Sigmoid colon (tissue), 4 donors: ENCODE measurements at regions not wholly inside any gene's neighbourhood (a gene's known extent, or its start where the extent isn't known, plus 50 kb on each side); places are given as distances from the start of the nearest gene placed in this dataset.

ENCODE experiments used
- POLR2AphosphoS5 ChIP-seq, 4 donors: sonication (generic); formaldehyde crosslinking; IDR thresholded peaks; one replicate each; pipeline ENCODE4 v1.6.1; 2017; ENCODE audit warnings: antibody characterized with exemption in 4 of 4
- TF ChIP-seq, protein P1 (sequence below), 4 experiments: fragments of 450-650 bp in 3 of 4; fragments of 200-600 bp in 1 of 4; IDR thresholded peaks; one replicate each; pipeline ENCODE4 v1.5.1; 2016 to 2019; ENCODE audit warnings: antibody characterized with exemption in 4 of 4, mild to moderate bottlenecking in 3 of 4, moderate library complexity in 2 of 4

DNA sequence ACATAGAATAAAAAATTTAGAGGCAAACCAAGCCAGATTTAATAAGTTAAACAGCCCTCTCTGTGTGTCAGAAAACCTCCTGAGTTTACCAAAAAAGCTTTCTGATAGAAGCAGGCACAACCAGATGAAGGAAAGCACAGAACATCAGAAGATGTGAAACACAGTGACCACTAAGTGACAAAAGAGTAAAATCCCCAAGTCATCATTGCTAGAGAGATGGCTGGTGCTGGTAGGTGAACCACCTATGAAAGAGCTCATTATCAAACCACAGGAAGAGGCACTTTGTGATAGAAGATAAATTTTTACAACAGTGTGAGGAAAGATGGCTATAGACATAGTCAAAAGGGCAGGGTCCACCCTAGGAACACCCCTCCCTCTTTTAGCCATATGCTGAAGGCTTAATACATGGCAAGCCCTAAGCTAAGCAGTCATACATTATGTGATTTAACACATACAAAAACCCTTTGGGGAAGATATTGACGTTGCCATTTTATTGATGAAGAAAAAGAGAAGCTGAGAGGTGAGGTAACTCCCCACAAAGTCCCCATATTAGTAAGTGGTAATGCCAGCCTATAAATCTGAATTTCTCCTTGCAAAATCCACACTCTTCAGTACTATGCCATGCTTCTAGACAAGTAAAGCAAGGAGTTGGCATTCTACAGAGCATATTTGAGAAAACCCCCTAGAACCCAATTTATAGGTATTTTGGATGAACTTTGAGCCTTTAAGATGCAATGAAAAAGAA lies 449.9 kb downstream of the LRIG3 start:
- TF ChIP-seq, protein P1, sequence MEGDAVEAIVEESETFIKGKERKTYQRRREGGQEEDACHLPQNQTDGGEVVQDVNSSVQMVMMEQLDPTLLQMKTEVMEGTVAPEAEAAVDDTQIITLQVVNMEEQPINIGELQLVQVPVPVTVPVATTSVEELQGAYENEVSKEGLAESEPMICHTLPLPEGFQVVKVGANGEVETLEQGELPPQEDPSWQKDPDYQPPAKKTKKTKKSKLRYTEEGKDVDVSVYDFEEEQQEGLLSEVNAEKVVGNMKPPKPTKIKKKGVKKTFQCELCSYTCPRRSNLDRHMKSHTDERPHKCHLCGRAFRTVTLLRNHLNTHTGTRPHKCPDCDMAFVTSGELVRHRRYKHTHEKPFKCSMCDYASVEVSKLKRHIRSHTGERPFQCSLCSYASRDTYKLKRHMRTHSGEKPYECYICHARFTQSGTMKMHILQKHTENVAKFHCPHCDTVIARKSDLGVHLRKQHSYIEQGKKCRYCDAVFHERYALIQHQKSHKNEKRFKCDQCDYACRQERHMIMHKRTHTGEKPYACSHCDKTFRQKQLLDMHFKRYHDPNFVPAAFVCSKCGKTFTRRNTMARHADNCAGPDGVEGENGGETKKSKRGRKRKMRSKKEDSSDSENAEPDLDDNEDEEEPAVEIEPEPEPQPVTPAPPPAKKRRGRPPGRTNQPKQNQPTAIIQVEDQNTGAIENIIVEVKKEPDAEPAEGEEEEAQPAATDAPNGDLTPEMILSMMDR (IDR thresholded peaks at IDR 0.05) = no peak
- TF ChIP-seq POLR2AphosphoS5 (IDR thresholded peaks at IDR 0.05) = no peak
